ENCODE measurements at regions not wholly inside any gene's neighbourhood (a gene's known extent, or its start where the extent isn't known, plus 50 kb on each side); places are given as distances from the start of the nearest gene placed in this dataset.

- Mint-ChIP-seq H3K27ac (no peak overlapping the region), H3K9me3 (peaks cover 22% of the 10 kb centered on the region), H3K4me3 (no peak overlapping the region), H3K4me1 (peaks cover 11% of the 10 kb centered on the region), H3K27me3 (ENCODE audit: low read depth) (no peaks in the 10 kb centered on the region; the same call in 1 of the 2 replicates), H3K36me3 (peaks cover 8% of the 10 kb centered on the region)
- DNase-seq (ENCODE audit: low spot score) (no peak), ATAC-seq (no peak)
- ChIA-PET POLR2A (no interaction called here), CTCF (interaction anchor here (0.8 kb wide), 1 partner anchor 9 kb away, joined by 3 read pairs; no protein-coding TSS in a partner anchor)
- no peak for TF ChIP-seq ZMAT4 (CRISPR knock-in tag; IDR thresholded peaks at IDR 0.05)
- no peak for TF ChIP-seq AR (CRISPR knock-in tag; IDR thresholded peaks at IDR 0.05)
- TF ChIP-seq FOXK1 (CRISPR knock-in tag; IDR thresholded peaks at IDR 0.05), result no peak
- no peak for TF ChIP-seq ZBTB43 (CRISPR knock-in tag; IDR thresholded peaks at IDR 0.05)
- no peak for TF ChIP-seq EMX1 (CRISPR knock-in tag; IDR thresholded peaks at IDR 0.05)
These were observed 371.3 kb upstream of the HS6ST1 start for GRCh38 chr2:128689971-128690370.

GRCh38 chr2:128690431-128690830 lies 371.8 kb upstream of the HS6ST1 start:
- POLR2A ChIA-PET, result no interaction called here
- TF ChIP-seq OVOL2 (CRISPR knock-in tag; IDR thresholded peaks at IDR 0.05; ENCODE audit: borderline replicate concordance) (no peak), USF1 (CRISPR knock-in tag; IDR thresholded peaks at IDR 0.05) (no peak), ZNF317 (CRISPR knock-in tag; IDR thresholded peaks at IDR 0.05; ENCODE audit: borderline replicate concordance, low read depth) (no peak), MXD4 (CRISPR knock-in tag; IDR thresholded peaks at IDR 0.05; ENCODE audit: borderline replicate concordance) (no peak), PREB (CRISPR knock-in tag; IDR thresholded peaks at IDR 0.05; ENCODE audit: borderline replicate concordance) (no peak), CDX4 (CRISPR knock-in tag; IDR thresholded peaks at IDR 0.05; ENCODE audit: borderline replicate concordance) (no peak), ZNF671 (CRISPR knock-in tag; IDR thresholded peaks at IDR 0.05) (no peak), FOXK1 (CRISPR knock-in tag; IDR thresholded peaks at IDR 0.05) (no peak), ZNF416 (CRISPR knock-in tag; IDR thresholded peaks at IDR 0.05) (no peak)
- ATAC-seq, result no peak
- Mint-ChIP-seq H3K4me3 (no peak overlapping the region), H3K27me3 (ENCODE audit: low read depth) (no peaks in the 10 kb centered on the region; the same call in 1 of the 2 replicates), H3K4me1 (peaks cover 11% of the 10 kb centered on the region), H3K9me3 (peaks cover 22% of the 10 kb centered on the region), H3K36me3 (peaks cover 8% of the 10 kb centered on the region), H3K27ac (no peak overlapping the region)
- CTCF ChIA-PET, result interaction anchor here (0.8 kb wide), 1 partner anchor 9 kb away, joined by 3 read pairs; no protein-coding TSS in a partner anchor
- no peak for DNase-seq (ENCODE audit: low spot score)

GRCh38 chr2:128690869-128691268 lies 372.2 kb upstream of the HS6ST1 start:
- ChIA-PET POLR2A (no interaction called here), CTCF (interaction anchor here (0.8 kb wide), 1 partner anchor 9 kb away, joined by 3 read pairs; no protein-coding TSS in a partner anchor)
- Mint-ChIP-seq H3K4me3 (no peak overlapping the region), H3K4me1 (peaks cover 11% of the 10 kb centered on the region), H3K27ac (no peak overlapping the region), H3K27me3 (ENCODE audit: low read depth) (no peaks in the 10 kb centered on the region; the same call in 1 of the 2 replicates), H3K36me3 (peaks cover 8% of the 10 kb centered on the region), H3K9me3 (peaks cover 22% of the 10 kb centered on the region)
- DNase-seq (ENCODE audit: low spot score), result no peak
- ATAC-seq, result no peak
- TF ChIP-seq MLX (CRISPR knock-in tag; IDR thresholded peaks at IDR 0.05) (no peak), AFF4 (CRISPR knock-in tag; IDR thresholded peaks at IDR 0.05; ENCODE audit: borderline replicate concordance) (no peak), ZNF281 (CRISPR knock-in tag; IDR thresholded peaks at IDR 0.05) (no peak), ZNF263 (CRISPR knock-in tag; IDR thresholded peaks at IDR 0.05; ENCODE audit: low read depth) (no peak)
